ENCODE measurements at regions not wholly inside any gene's neighbourhood (a gene's known extent, or its start where the extent isn't known, plus 50 kb on each side); places are given as distances from the start of the nearest gene placed in this dataset.

DNA sequence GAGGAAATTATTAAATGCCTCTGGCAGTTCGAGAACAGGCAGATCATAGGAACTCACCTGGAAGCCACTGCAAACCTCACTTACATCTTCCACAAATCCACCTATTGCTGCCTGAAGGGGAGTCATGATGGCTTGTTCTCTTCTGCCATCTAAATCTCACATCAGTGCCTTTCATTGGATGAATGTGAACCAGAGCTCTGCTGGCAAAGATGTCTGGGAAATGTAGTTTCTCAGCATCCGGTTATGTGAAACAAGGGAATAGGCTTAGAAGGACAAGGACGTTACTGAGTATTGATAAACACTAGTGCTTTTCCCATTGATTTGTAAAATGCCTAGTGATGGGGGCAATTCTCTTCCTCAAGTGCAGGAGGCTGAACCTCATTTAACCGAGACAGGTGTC, 483.3 kb downstream of the ARHGEF28 start:
- no peak overlapping the region for H3K14ac ChIP-seq (ENCODE audit: insufficient read length)
- H3K79me1 ChIP-seq (ENCODE audit: low read depth, low read length) = no peaks in the 10 kb centered on the region
- no peaks in the 10 kb centered on the region for H3K4me1 ChIP-seq (replicated peaks in 1 of 4; ENCODE audit: control insufficient read depth in 3 of 4, insufficient read depth in 4 of 4, low read length in 3 of 4)
- no peaks in the 10 kb centered on the region for H3K36me3 ChIP-seq (ENCODE audit: control insufficient read depth in 2 of 4, insufficient read depth in 4 of 4, low read length in 3 of 4)
- H4K8ac ChIP-seq (ENCODE audit: extremely low read depth, insufficient read depth, low read length) = no peak overlapping the region
- H3K18ac ChIP-seq (ENCODE audit: extremely low read depth, low read length) = no peak overlapping the region
- no peak overlapping the region for H3K4me2 ChIP-seq (ENCODE audit: insufficient read depth in 1 of 2, low read depth in 2 of 2, low read length in 2 of 2)
- no peak overlapping the region for H2AK5ac ChIP-seq (ENCODE audit: low read depth, low read length)
- H4K5ac ChIP-seq (ENCODE audit: insufficient read length, low read depth, low read length) = no peak overlapping the region
- H3K23me2 ChIP-seq (ENCODE audit: low read depth, low read length) = no peaks in the 10 kb centered on the region
- peak overlapping the region; percentile 88 for H2AFZ ChIP-seq (ENCODE audit: low read length)
- H3K4ac ChIP-seq (replicated peaks; ENCODE audit: insufficient read length, low read depth, low read length) = no peak overlapping the region
- 68% methylated on average over 4 of the region's 4 CpGs; no CpG with 5 or more reads in 1 of the 2 experiments for WGBS, 2 experiments (ENCODE audit: extremely low coverage in 1 of 2, insufficient coverage in 1 of 2, insufficient read length in 1 of 2, insufficient replicate concordance in 2 of 2, low coverage in 1 of 2, low lambda C conversion rate in 2 of 2, missing lambda C conversion rate in 1 of 2)
- no peak overlapping the region for H3K9ac ChIP-seq (replicated peaks in 1 of 4; ENCODE audit: extremely low read depth in 1 of 4, low read depth in 3 of 4, low read length in 3 of 4)
- ChIA-PET CTCF (ENCODE audit: partially characterized antibody) (interaction anchor here (0.9 to 3.1 kb wide), 4 partner anchors 9 to 534 kb away, joined by 3 to 10 read pairs (median 5); no protein-coding TSS in a partner anchor), POLR2A (ENCODE audit: partially characterized antibody) (interaction anchor here (1.6 kb wide), 1 partner anchor 532 kb away, joined by 3 read pairs; no protein-coding TSS in a partner anchor)
- H4K91ac ChIP-seq (replicated peaks; ENCODE audit: insufficient read length, low read length) = no peak overlapping the region
- H3K56ac ChIP-seq (replicated peaks; ENCODE audit: insufficient read length, low read depth, low read length) = no peak overlapping the region
- FAIRE-seq (peak; percentile 98), DNase-seq (ENCODE audit: low read depth in 1 of 2, low spot score in 2 of 2) (no peak)
- H3K4me3 ChIP-seq (ENCODE audit: extremely low read depth in 1 of 4, insufficient read depth in 2 of 4, low read depth in 3 of 4, low read length in 4 of 4) = no peak overlapping the region
- no peaks in the 10 kb centered on the region for H3K9me3 ChIP-seq (ENCODE audit: insufficient read depth in 2 of 2, low read depth in 1 of 2, low read length in 1 of 2)
- peak; percentile 51; the same call in 1 of the 2 replicates for TF ChIP-seq YY1 (IDR thresholded peaks at IDR 0.05; ENCODE audit: low read depth, low read length)
- TF ChIP-seq SIX5 (IDR thresholded peaks at IDR 0.05; ENCODE audit: low read depth, low read length) = peak; percentile 52; the same call in 1 of the 2 replicates
- no peak for TF ChIP-seq EP300 (IDR thresholded peaks at IDR 0.05; ENCODE audit: borderline replicate concordance in 1 of 2, low read depth in 2 of 2, low read length in 2 of 2)
- TF ChIP-seq EZH2 (IDR thresholded peaks at IDR 0.05; ENCODE audit: low read depth, low read length, severe bottlenecking) = no peak
- H2BK120ac ChIP-seq (replicated peaks; ENCODE audit: low read depth, low read length) = no peak overlapping the region
- no peak overlapping the region for H3K27ac ChIP-seq (ENCODE audit: low read depth, low read length)
- H2BK15ac ChIP-seq (ENCODE audit: low read length) = no peak overlapping the region
- H2BK5ac ChIP-seq (ENCODE audit: low read depth, low read length) = no peak overlapping the region
- no peaks in the 10 kb centered on the region for H3K79me2 ChIP-seq (ENCODE audit: control insufficient read depth in 1 of 2, insufficient read depth in 2 of 2, low read length in 2 of 2)
- no peak overlapping the region for H2BK12ac ChIP-seq (ENCODE audit: low read depth, low read length)
- no peaks in the 10 kb centered on the region for H4K20me1 ChIP-seq (replicated peaks in 1 of 2; ENCODE audit: control insufficient read depth in 1 of 2, insufficient read depth in 2 of 2, low read length in 2 of 2)
- no peaks in the 10 kb centered on the region for H3K27me3 ChIP-seq (replicated peaks in 1 of 4; ENCODE audit: control insufficient read depth in 3 of 4, extremely low read depth in 1 of 4, insufficient read depth in 3 of 4, low read length in 3 of 4)
- H3K23ac ChIP-seq (ENCODE audit: insufficient read length) = no peak overlapping the region
- H2BK20ac ChIP-seq (ENCODE audit: low read length) = no peak overlapping the region
